ENCODE measurements at regions not wholly inside any gene's neighbourhood (a gene's known extent, or its start where the extent isn't known, plus 50 kb on each side); places are given as distances from the start of the nearest gene placed in this dataset.

- TF ChIP-seq, protein P1, sequence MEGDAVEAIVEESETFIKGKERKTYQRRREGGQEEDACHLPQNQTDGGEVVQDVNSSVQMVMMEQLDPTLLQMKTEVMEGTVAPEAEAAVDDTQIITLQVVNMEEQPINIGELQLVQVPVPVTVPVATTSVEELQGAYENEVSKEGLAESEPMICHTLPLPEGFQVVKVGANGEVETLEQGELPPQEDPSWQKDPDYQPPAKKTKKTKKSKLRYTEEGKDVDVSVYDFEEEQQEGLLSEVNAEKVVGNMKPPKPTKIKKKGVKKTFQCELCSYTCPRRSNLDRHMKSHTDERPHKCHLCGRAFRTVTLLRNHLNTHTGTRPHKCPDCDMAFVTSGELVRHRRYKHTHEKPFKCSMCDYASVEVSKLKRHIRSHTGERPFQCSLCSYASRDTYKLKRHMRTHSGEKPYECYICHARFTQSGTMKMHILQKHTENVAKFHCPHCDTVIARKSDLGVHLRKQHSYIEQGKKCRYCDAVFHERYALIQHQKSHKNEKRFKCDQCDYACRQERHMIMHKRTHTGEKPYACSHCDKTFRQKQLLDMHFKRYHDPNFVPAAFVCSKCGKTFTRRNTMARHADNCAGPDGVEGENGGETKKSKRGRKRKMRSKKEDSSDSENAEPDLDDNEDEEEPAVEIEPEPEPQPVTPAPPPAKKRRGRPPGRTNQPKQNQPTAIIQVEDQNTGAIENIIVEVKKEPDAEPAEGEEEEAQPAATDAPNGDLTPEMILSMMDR (IDR thresholded peaks at IDR 0.05; ENCODE audit: insufficient read depth, low read depth, low read length, missing control alignments), result no peak
- H3K4me3 ChIP-seq (ENCODE audit: low read depth, low read length), result no peak overlapping the region
- DNase-seq (ENCODE audit: low read depth), result no peak
Observed at GRCh38 chr13:78040205-78040830, 121.7 kb upstream of the EDNRB start.

GRCh38 chr13:78036841-78037240 lies 118.2 kb upstream of the EDNRB start:
- H3K4me3 ChIP-seq (ENCODE audit: low read depth, low read length), result no peak overlapping the region
- no peak for DNase-seq (ENCODE audit: low read depth)
- TF ChIP-seq, protein P1 (IDR thresholded peaks at IDR 0.05; ENCODE audit: insufficient read depth, low read depth, low read length, missing control alignments), result no peak

DNA sequence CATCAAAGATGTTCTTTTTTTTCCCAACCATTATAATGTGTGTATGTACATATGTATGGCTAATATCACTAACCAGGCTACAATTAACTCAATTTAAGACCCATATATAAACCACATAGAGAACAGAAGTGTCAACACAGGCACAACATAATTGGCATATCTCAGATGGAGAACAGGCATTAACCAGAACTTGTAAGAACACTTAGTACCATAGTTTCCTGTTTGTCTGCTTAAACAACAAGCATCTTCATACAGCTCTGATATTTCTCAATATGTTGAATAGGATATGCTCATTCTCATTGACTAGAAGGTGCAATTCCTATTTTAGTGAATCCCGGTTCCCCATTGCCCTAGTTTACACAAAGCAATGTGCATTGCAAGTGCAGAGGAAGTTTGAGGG lies 116.9 kb upstream of the EDNRB start:
- TF ChIP-seq, protein P1 (IDR thresholded peaks at IDR 0.05; ENCODE audit: insufficient read depth, low read depth, low read length, missing control alignments), result no peak
- H3K4me3 ChIP-seq (ENCODE audit: low read depth, low read length), result no peak overlapping the region
- DNase-seq (ENCODE audit: low read depth), result no peak

DNA sequence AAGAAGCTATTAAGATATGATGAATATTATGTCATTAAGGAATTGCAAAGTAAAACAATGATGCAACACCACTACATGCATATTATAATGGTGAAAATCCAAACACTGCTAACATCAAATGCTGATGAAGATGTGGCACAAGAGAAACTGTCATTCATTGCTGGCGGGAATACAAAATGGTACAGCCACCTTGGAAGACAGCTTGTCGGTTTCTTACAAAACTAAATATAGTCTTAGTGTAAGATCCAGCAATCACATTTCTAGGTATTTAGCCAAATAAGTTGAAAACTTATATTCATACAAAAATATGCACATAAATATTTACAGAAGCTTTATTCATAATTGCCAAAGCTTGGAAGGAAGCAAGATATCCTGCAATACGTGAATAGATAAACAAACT lies 114.9 kb upstream of the EDNRB start:
- TF ChIP-seq, protein P1 (IDR thresholded peaks at IDR 0.05; ENCODE audit: insufficient read depth, low read depth, low read length, missing control alignments), result no peak
- DNase-seq (ENCODE audit: low read depth), result no peak
- H3K4me3 ChIP-seq (ENCODE audit: low read depth, low read length), result no peak overlapping the region

- DNase-seq (ENCODE audit: low read depth), result no peak
- no peak overlapping the region for H3K4me3 ChIP-seq (ENCODE audit: low read depth, low read length)
- TF ChIP-seq, protein P1 (IDR thresholded peaks at IDR 0.05; ENCODE audit: insufficient read depth, low read depth, low read length, missing control alignments), result no peak
Observed at GRCh38 chr13:78032132-78032531, 113.5 kb upstream of the EDNRB start.

GRCh38 chr13:78030341-78030896 lies 111.8 kb upstream of the EDNRB start:
- no peak for DNase-seq (ENCODE audit: low read depth)
- no peak overlapping the region for H3K4me3 ChIP-seq (ENCODE audit: low read depth, low read length)
- TF ChIP-seq, protein P1 (IDR thresholded peaks at IDR 0.05; ENCODE audit: insufficient read depth, low read depth, low read length, missing control alignments), result no peak

DNA sequence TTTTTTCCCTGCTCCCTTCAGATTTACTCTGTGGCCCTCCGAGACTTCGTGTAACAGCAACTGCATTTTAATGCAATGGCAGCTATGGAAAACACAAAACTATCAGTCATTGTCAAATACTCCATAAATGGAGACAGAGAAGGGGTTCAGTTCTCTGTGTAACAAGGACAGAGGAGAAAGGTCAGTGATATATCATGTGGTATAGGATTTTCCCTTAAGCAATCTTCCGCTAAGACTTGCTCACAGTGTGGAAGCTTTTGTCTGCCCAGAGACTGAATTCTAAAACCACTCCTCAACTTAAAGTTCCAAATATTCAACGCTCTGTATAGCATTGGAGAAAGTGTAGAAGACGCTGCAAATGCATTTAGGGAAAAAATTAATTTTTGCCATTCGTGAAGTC lies 111.3 kb upstream of the EDNRB start:
- H3K4me3 ChIP-seq (ENCODE audit: low read depth, low read length), result no peak overlapping the region
- DNase-seq (ENCODE audit: low read depth), result no peak
- TF ChIP-seq, protein P1 (IDR thresholded peaks at IDR 0.05; ENCODE audit: insufficient read depth, low read depth, low read length, missing control alignments), result no peak
